H1 (cell line): ENCODE measurements at regions not wholly inside any gene's neighbourhood (a gene's known extent, or its start where the extent isn't known, plus 50 kb on each side); places are given as distances from the start of the nearest gene placed in this dataset.
A peak's percentile ranks its signal among the peaks of the same experiment; 100 is the strongest.

Source experiments
- CTCF ChIA-PET: fragments of 300-600 bp; sonication (Branson Sonifier 250); formaldehyde crosslinking; loops from one replicate; lab custom pipeline; 2021; ENCODE audit not compliant: partially characterized antibody; lab: Charles Lee
- POLR2A ChIA-PET: fragments of 300-600 bp; sonication (Branson Sonifier 250); formaldehyde crosslinking; loops from one replicate; lab custom pipeline; 2021; ENCODE audit warnings: inconsistent platforms; ENCODE audit not compliant: partially characterized antibody; lab: Charles Lee
- DNase-seq, 2 experiments: peaks; one replicate each; pipeline versions ENCODE4 v3.0.0 to v3.0.0-alpha.2; 2010 to 2022; ENCODE audit warnings: low spot score in 2 of 2, low read depth in 1 of 2, mixed read lengths in 1 of 2
- FAIRE-seq: peaks from 2 replicates; lab custom pipeline; 2011; peaks lifted over from hg19 to GRCh38; lab: Jason Lieb, UNC
- H2AFZ ChIP-seq: 2 replicates; pipeline ENCODE4 v1.8.1; 2012; ENCODE audit warnings: low read length, inconsistent platforms
- H2AK5ac ChIP-seq: 2 replicates; pipeline ENCODE4 v1.6.1; 2013; ENCODE audit warnings: low read depth, low read length
- H2BK120ac ChIP-seq: replicated peaks from 2 replicates; pipeline ENCODE3; 2013; ENCODE audit warnings: low read depth, low read length, inconsistent platforms
- H2BK12ac ChIP-seq: 2 replicates; pipeline ENCODE4 v1.6.1; 2013; ENCODE audit warnings: low read depth, low read length
- H2BK15ac ChIP-seq: 2 replicates; pipeline ENCODE4 v1.6.1; 2013; ENCODE audit warnings: low read length
- H2BK20ac ChIP-seq: 2 replicates; pipeline ENCODE4 v1.6.1; 2013; ENCODE audit warnings: low read length
- H2BK5ac ChIP-seq: 2 replicates; pipeline ENCODE4 v1.6.1; 2013; ENCODE audit warnings: low read depth, low read length
- H3K14ac ChIP-seq: 2 replicates; pipeline ENCODE4 v1.6.1; 2013; ENCODE audit warnings: inconsistent platforms; ENCODE audit not compliant: insufficient read length
- H3K18ac ChIP-seq: 2 replicates; pipeline ENCODE4 v1.6.1; 2013; ENCODE audit warnings: low read length; ENCODE audit errors: extremely low read depth
- H3K23ac ChIP-seq: 2 replicates; pipeline ENCODE4 v1.6.1; 2013; ENCODE audit warnings: inconsistent platforms; ENCODE audit not compliant: insufficient read length
- H3K23me2 ChIP-seq: 2 replicates; pipeline ENCODE4 v1.6.1; 2013; ENCODE audit warnings: low read depth, low read length
- H3K27ac ChIP-seq: 2 replicates; pipeline ENCODE4 v1.6.1; 2011; ENCODE audit warnings: low read depth, low read length, inconsistent platforms
- H3K27me3 ChIP-seq, 4 experiments: replicated peaks in 1 of 4; 1 replicate in 1 of 4; 2 replicates in 3 of 4; pipeline versions ENCODE4 v1.6.1 to v1.8.1; 2011 to 2013; ENCODE audit warnings: low read length in 3 of 4, mild to moderate bottlenecking in 3 of 4, inconsistent platforms in 2 of 4, mixed read lengths in 2 of 4, moderate library complexity in 1 of 4; ENCODE audit not compliant: control insufficient read depth in 3 of 4, insufficient read depth in 3 of 4; ENCODE audit errors: extremely low read depth in 1 of 4
- H3K36me3 ChIP-seq, 4 experiments: 2 replicates each; pipeline versions ENCODE4 v1.6.1 to v1.8.1; 2011 to 2013; ENCODE audit warnings: mild to moderate bottlenecking in 4 of 4, low read length in 3 of 4, moderate library complexity in 2 of 4, control low read depth in 1 of 4, inconsistent platforms in 1 of 4; ENCODE audit not compliant: insufficient read depth in 4 of 4, control insufficient read depth in 2 of 4
- H3K4ac ChIP-seq: replicated peaks from 2 replicates; pipeline ENCODE3; 2013; ENCODE audit warnings: low read length, low read depth, mixed read lengths, inconsistent platforms; ENCODE audit not compliant: insufficient read length
- H3K4me1 ChIP-seq, 4 experiments: replicated peaks in 1 of 4; 1 replicate in 1 of 4; 2 replicates in 3 of 4; pipeline versions ENCODE4 v1.6.1 to v1.8.1; 2011 to 2013; ENCODE audit warnings: low read length in 3 of 4, inconsistent platforms in 2 of 4, mixed read lengths in 1 of 4; ENCODE audit not compliant: insufficient read depth in 4 of 4, control insufficient read depth in 3 of 4
- H3K4me2 ChIP-seq, 2 experiments: 2 replicates each; pipeline versions ENCODE4 v1.6.1 to v1.8.1; 2011 to 2013; ENCODE audit warnings: low read depth in 2 of 2, low read length in 2 of 2, control low read depth in 1 of 2, inconsistent platforms in 1 of 2, mild to moderate bottlenecking in 1 of 2; ENCODE audit not compliant: insufficient read depth in 1 of 2
- H3K4me3 ChIP-seq, 4 experiments: fragments of 200-600, 300-600 bp in 1 of 4; sonication (generic), shearing (Covaris generic), sonication (Bioruptor Twin) in 1 of 4; 2 replicates each; pipeline versions ENCODE4 v1.5.1 to v1.8.1; 2011 to 2016; ENCODE audit warnings: low read length in 4 of 4, low read depth in 3 of 4, control low read depth in 2 of 4, inconsistent platforms in 2 of 4, mild to moderate bottlenecking in 2 of 4, mixed read lengths in 1 of 4, moderate library complexity in 1 of 4; ENCODE audit not compliant: insufficient read depth in 2 of 4; ENCODE audit errors: extremely low read depth in 1 of 4
- H3K56ac ChIP-seq: replicated peaks from 2 replicates; pipeline ENCODE3; 2013; ENCODE audit warnings: low read depth, mild to moderate bottlenecking, mixed read lengths, low read length, inconsistent platforms; ENCODE audit not compliant: insufficient read length
- H3K79me1 ChIP-seq: 2 replicates; pipeline ENCODE4 v1.6.1; 2013; ENCODE audit warnings: low read depth, low read length, control low read depth
- H3K79me2 ChIP-seq, 2 experiments: 2 replicates each; pipeline versions ENCODE4 v1.6.1 to v1.8.1; 2012 to 2013; ENCODE audit warnings: low read length in 2 of 2, mild to moderate bottlenecking in 2 of 2, inconsistent platforms in 1 of 2; ENCODE audit not compliant: insufficient read depth in 2 of 2, control insufficient read depth in 1 of 2
- H3K9ac ChIP-seq, 4 experiments: replicated peaks in 1 of 4; 1 replicate in 1 of 4; 2 replicates in 3 of 4; pipeline versions ENCODE4 v1.6.1 to v1.8.1; 2011 to 2013; ENCODE audit warnings: low read depth in 3 of 4, low read length in 3 of 4, control low read depth in 2 of 4, mild to moderate bottlenecking in 2 of 4, moderate library complexity in 2 of 4, inconsistent platforms in 1 of 4; ENCODE audit errors: extremely low read depth in 1 of 4
- H3K9me3 ChIP-seq, 2 experiments: 2 replicates each; pipeline versions ENCODE4 v1.6.1 to v1.8.1; 2012 to 2013; ENCODE audit warnings: mild to moderate bottlenecking in 2 of 2, moderate library complexity in 2 of 2, control low read depth in 1 of 2, inconsistent platforms in 1 of 2, low read depth in 1 of 2, low read length in 1 of 2, mixed read lengths in 1 of 2; ENCODE audit not compliant: insufficient read depth in 2 of 2
- H4K20me1 ChIP-seq, 2 experiments: replicated peaks in 1 of 2; 2 replicates each; pipeline versions ENCODE3 to v1.8.1; 2011 to 2013; ENCODE audit warnings: inconsistent platforms in 2 of 2, low read length in 2 of 2, mild to moderate bottlenecking in 1 of 2; ENCODE audit not compliant: insufficient read depth in 2 of 2, control insufficient read depth in 1 of 2
- H4K5ac ChIP-seq: 2 replicates; pipeline ENCODE4 v1.6.1; 2013; ENCODE audit warnings: low read length, low read depth, mixed read lengths, inconsistent platforms; ENCODE audit not compliant: insufficient read length
- H4K8ac ChIP-seq: 2 replicates; pipeline ENCODE4 v1.8.0; 2013; ENCODE audit warnings: mild to moderate bottlenecking, moderate library complexity, low read length, inconsistent platforms; ENCODE audit not compliant: insufficient read depth; ENCODE audit errors: extremely low read depth
- H4K91ac ChIP-seq: replicated peaks from 2 replicates; pipeline ENCODE3; 2013; ENCODE audit warnings: low read length, mixed read lengths, inconsistent platforms; ENCODE audit not compliant: insufficient read length
- ASH2L ChIP-seq: fragments of 200-600, 300-600 bp; sonication (generic); IDR thresholded peaks from one replicate; pipeline ENCODE4 v1.7.1; 2017; ENCODE audit warnings: low read length
- CBX8 ChIP-seq: fragments of 300-800, 300-1000 bp; sonication (generic); IDR thresholded peaks from 2 replicates; pipeline ENCODE4 v1.7.1; 2016; ENCODE audit warnings: low read depth, low read length, borderline replicate concordance
- WGBS, 2 experiments: shearing (Covaris generic) in 1 of 2; methylation state at CpG; one replicate each; pipeline versions ENCODE4 v1.1.6 to v1.1.7; 2013 to 2015; ENCODE audit warnings: low lambda C conversion rate in 2 of 2, mixed read lengths in 2 of 2, inconsistent platforms in 1 of 2, low coverage in 1 of 2, missing lambda C conversion rate in 1 of 2; ENCODE audit not compliant: insufficient replicate concordance in 2 of 2, insufficient coverage in 1 of 2, insufficient read length in 1 of 2; ENCODE audit errors: extremely low coverage in 1 of 2, missing lambda C conversion rate in 1 of 2; 5-methylcytosine and 5-hydroxymethylcytosine counted together

GRCh38 chr1:75074831-75075395 is 59.3 kb upstream of the LHX8 start:
- Histone ChIP-seq H3K4ac (no peak overlapping the region), H3K79me1 (no peaks in the 10 kb centered on the region), H3K9me3 (no peaks in the 10 kb centered on the region), H2BK12ac (no peak overlapping the region; the same call in 1 of the 2 replicates), H3K14ac (no peak overlapping the region), H3K23me2 (no peaks in the 10 kb centered on the region; the same call in 1 of the 2 replicates), H3K36me3 (no peaks in the 10 kb centered on the region), H2BK120ac (no peak overlapping the region), H3K27me3 (no peaks in the 10 kb centered on the region), H3K79me2 (no peaks in the 10 kb centered on the region), H2BK5ac (0 out of 2 replicates have a peak overlapping the region, but pooled peaks have one; percentile 0), H3K27ac (peak overlapping the region; percentile 82), H3K23ac (no peak overlapping the region), H4K5ac (peak overlapping the region; percentile 86), H2BK15ac (no peak overlapping the region), H3K4me1 (peaks cover 4 to 18% (median 5%) of the 10 kb centered on the region in 4 experiments; a peak in 4 of 7 replicates), H2AFZ (no peak overlapping the region), H3K18ac (no peak overlapping the region), H3K9ac (peak overlapping the region in 2 of 4 experiments; percentile 21 to 36; a peak in 3 of 7 replicates), H2BK20ac (no peak overlapping the region), H3K4me2 (peak overlapping the region; percentile 45 to 63), H3K4me3 (peak overlapping the region in 3 of 4 experiments; percentile 2 to 48 (median 10); a peak in 3 of 8 replicates), H2AK5ac (no peak overlapping the region), H4K91ac (no peak overlapping the region), H4K8ac (no peak overlapping the region), H4K20me1 (no peaks in the 10 kb centered on the region), H3K56ac (no peak overlapping the region)
- CTCF ChIA-PET, result interaction anchor here (0.6 to 2.1 kb wide), 8 partner anchors 21 to 129 kb away, joined by 3 to 15 read pairs (median 4); partner anchors contain the start of gene LHX8
- DNase-seq, result no peak
- FAIRE-seq, result peak; percentile 78
- POLR2A ChIA-PET, result interaction anchor here (0.6 to 0.7 kb wide), 2 partner anchors 62 to 247 kb away, joined by 3 read pairs; no protein-coding TSS in a partner anchor
- WGBS, 2 experiments, result 1% methylated on average over 4 of the region's 4 CpGs; no CpG with 5 or more reads in 1 of the 2 experiments
- peak; percentile 85 for TF ChIP-seq ASH2L
- TF ChIP-seq CBX8, result no peak
